Coronary artery (tissue), 2 donors: ENCODE measurements at regions not wholly inside any gene's neighbourhood (a gene's known extent, or its start where the extent isn't known, plus 50 kb on each side); places are given as distances from the start of the nearest gene placed in this dataset.

Experiments
- DNase-seq: peaks from one replicate; pipeline ENCODE4 v3.0.0-alpha.2; 2017; ENCODE audit warnings: low spot score
- H3K27ac ChIP-seq, 2 donors: fragments of 200-600 bp; sonication (generic); one replicate each; pipeline ENCODE4 v1.5.1; 2016 to 2019
- H3K4me3 ChIP-seq: fragments of 200-600 bp; sonication (generic); 2 replicates; pipeline ENCODE4 v1.5.1; 2016; ENCODE audit warnings: mild to moderate bottlenecking, moderate library complexity
- TF ChIP-seq, protein P1 (sequence below): fragments of 200-600 bp; sonication (generic); IDR thresholded peaks from one replicate; pipeline ENCODE4 v1.5.1; 2019; ENCODE audit warnings: antibody characterized with exemption

DNA sequence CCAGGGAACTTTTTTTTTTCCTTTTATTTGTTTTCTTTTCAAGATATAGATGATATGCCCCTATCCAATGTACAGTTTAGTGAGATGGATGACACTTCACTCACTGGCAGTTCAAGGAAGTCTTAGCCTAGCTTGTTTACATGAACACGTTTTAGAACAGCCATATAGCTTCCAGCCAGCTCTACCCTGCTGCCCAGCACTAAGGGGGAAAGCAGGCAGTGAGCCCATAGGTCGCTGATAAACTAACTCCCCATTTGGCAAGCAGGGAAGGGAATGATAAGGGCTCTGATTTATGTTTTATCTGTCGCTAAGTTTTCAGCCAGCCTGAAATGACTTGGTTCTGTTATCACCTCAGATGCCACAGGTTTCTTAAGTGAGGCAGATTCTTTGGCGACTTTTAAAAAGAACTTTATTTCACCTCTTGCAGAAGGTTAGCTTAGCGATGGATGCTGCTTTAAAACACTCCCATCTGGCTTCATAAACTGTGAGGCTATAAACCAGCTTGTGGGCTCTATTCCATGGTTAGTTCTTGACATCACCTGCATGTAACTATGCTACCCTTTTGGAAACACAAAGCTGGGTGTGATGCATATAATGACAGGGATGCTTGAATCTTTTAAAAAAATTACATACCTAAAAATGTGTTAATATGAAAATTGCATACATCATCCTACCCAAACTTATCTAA is 348.4 kb downstream of the FBXO8 start:
- TF ChIP-seq, protein P1, sequence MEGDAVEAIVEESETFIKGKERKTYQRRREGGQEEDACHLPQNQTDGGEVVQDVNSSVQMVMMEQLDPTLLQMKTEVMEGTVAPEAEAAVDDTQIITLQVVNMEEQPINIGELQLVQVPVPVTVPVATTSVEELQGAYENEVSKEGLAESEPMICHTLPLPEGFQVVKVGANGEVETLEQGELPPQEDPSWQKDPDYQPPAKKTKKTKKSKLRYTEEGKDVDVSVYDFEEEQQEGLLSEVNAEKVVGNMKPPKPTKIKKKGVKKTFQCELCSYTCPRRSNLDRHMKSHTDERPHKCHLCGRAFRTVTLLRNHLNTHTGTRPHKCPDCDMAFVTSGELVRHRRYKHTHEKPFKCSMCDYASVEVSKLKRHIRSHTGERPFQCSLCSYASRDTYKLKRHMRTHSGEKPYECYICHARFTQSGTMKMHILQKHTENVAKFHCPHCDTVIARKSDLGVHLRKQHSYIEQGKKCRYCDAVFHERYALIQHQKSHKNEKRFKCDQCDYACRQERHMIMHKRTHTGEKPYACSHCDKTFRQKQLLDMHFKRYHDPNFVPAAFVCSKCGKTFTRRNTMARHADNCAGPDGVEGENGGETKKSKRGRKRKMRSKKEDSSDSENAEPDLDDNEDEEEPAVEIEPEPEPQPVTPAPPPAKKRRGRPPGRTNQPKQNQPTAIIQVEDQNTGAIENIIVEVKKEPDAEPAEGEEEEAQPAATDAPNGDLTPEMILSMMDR, result no peak
- H3K27ac ChIP-seq, result no peak overlapping the region
- no peak overlapping the region for H3K4me3 ChIP-seq
- DNase-seq, result no peak

DNA sequence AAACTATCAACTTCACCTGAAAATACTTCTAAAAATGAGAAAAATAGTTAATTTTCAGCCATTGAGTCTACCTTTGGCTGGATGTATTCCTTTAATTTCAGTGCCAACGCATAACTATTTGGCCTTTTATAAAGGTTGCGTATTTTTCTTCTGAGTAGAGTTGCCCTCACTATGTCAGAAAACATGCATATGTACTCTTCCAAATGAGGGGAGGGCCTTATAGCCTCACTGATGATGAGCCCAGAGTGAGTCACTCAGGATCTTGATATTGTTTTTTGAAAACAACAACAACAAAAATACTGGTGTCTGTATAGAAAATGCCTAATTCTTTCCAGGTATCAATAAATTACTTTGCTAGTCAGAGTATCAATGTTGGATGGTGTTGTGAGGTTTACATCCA is 349.3 kb downstream of the FBXO8 start:
- no peak overlapping the region for H3K27ac ChIP-seq
- TF ChIP-seq, protein P1, result no peak
- DNase-seq, result no peak
- no peak overlapping the region for H3K4me3 ChIP-seq

DNA sequence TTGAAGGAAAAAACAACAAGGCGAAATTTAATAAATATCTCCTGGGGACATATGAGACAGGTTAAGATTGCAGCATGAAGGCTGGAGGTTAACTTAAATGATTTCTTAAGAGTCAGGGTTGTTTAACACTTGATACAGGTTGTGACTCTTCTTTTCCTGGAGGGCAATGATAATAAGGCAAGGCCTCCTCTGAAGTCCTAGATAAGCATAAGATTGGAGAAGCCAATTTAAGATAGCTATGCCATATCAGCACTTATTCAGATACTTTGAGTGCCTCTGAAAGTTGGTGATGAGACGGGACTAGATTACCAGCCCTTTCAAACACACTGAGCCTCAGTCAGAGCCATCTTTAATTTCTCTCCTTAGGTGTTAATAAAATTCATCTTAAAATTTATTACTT is 350.8 kb downstream of the FBXO8 start:
- H3K4me3 ChIP-seq, result no peak overlapping the region
- H3K27ac ChIP-seq, result no peak overlapping the region
- TF ChIP-seq, protein P1, result no peak

DNA sequence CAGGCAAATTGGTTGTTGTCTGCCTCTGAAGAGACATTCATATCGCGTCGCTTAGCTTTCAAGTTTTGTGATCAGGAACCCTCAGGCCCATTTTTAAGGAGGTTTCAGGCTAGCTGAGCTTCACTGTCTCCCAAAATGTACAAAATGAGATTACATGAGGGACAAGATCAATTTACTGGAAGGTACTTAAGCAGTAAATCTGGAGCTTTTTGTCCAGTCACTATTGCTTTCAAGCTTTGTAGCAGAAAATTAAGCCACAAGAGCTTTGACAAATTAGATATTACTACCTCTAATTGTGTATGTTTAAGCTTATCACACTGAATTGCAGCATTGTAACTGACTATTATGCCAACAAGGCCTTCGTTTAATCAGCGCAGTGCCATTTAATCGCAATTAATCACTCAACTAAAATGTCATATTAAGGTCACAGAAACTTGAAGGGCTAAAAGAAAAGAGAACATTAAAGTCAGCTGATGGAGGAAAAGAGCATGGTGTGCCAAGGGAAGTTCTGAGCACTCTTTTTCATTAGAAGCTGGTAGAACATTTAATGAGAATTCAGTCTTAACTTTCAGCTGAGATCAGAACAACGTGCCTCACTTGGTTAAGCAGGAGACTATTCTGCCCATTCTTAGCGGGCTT is 353.0 kb downstream of the FBXO8 start:
- Histone ChIP-seq H3K27ac (no peak overlapping the region), H3K4me3 (no peak overlapping the region)
- TF ChIP-seq, protein P1, result no peak
- DNase-seq, result no peak

More for the DNA sequence above, 350.8 kb downstream of the FBXO8 start:
- no peak for DNase-seq

DNA sequence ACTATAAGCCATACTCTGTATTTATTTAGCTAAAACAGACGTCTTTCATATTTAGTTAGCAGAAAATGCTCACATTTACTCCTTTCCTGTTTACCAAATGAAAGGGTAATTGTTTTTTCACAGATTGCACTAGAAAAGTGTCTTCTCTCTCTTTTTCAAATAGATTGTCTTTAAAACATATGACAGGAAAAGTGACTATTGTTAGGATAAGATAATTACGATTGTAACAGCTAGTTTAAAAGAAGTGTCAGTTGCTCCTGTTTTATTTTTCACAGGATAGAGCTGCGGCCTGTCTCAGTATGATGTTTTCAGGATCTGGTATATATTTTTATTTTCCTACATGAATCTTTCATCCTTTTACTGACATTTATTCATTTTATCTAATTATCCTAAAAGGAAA is 353.5 kb downstream of the FBXO8 start:
- H3K27ac ChIP-seq, result no peak overlapping the region
- no peak overlapping the region for H3K4me3 ChIP-seq
- TF ChIP-seq, protein P1, result no peak
- DNase-seq, result no peak

DNA sequence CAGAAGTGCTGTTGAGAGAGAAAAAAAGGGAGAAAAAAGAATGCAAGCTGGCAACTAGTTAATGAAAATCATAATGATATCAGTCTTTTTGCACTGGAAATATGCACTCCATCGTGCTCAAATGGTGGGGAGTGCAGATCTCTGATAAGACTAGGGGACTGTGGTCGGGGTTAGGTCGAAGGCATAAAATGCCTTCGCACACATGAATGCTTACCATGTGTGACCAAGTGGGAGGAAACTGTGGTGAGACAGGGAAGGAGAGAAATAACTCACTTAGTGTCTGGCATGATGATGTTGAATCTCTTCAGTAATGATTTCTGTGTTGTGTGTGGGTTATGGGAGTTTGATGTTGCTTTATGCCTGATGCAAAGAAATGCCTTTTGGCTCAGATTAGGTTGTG is 358.9 kb downstream of the FBXO8 start:
- H3K27ac ChIP-seq, result peak overlapping the region in 1 of 2 donors; percentile 3
- TF ChIP-seq, protein P1, result no peak
- no peak for DNase-seq
- no peak overlapping the region for H3K4me3 ChIP-seq

DNA sequence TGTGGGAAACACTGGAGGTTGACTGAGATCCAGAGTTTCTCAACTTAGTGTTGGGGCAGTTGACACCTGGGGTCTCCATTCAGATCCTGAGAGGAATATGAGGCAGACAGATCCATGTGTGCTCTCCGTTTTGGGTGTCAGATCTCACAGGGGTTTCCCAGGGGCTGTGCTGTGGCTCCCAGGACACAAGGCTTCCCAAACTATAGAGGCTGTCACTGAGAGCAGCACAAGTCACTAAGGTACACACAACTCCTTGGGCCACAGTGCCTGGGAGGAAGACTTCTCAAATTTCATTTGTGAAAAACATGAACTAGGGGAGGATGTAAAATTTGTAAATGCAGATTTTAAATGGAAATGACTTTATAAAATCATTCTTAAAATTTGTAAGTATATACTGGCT is 363.6 kb downstream of the FBXO8 start:
- TF ChIP-seq, protein P1, result no peak
- DNase-seq, result no peak
- peak overlapping the region in 1 of 2 donors; percentile 48 for H3K27ac ChIP-seq
- no peak overlapping the region for H3K4me3 ChIP-seq
